HepG2 (cell line): ENCODE measurements at regions not wholly inside any gene's neighbourhood (a gene's known extent, or its start where the extent isn't known, plus 50 kb on each side); places are given as distances from the start of the nearest gene placed in this dataset.

Experiments used
- ATAC-seq: fragments of 200-7000 bp; cut with Tn5 transposase; 3 replicates; pipeline ENCODE4 v1.9.1; 2020; ENCODE audit warnings: mild to moderate bottlenecking, moderate library complexity
- BruUV-seq: library from RNA; stranded (reverse); fragments of 400-500 nt; replicated peaks from 2 replicates; lab custom pipeline; 2021; lab: Mats Ljungman, UMichigan
- CTCF ChIA-PET: fragments of 300-600 bp; formaldehyde crosslinking; extraction: SDS; loops from one replicate; lab custom pipeline; 2021; ENCODE audit warnings: low total read pairs, inconsistent platforms, low intra/inter-chr PET ratio; lab: Yijun Ruan, JAX
- POLR2A ChIA-PET: fragments of 350-600 bp; sonication (Branson Sonifier 250); formaldehyde crosslinking; loops from one replicate; lab custom pipeline; 2020; ENCODE audit warnings: antibody characterized with exemption, inconsistent platforms; lab: Yijun Ruan, JAX
- DNase-seq: peaks from one replicate; pipeline ENCODE4 v3.0.0-alpha.2; 2015; ENCODE audit warnings: low spot score
- FAIRE-seq: peaks from 3 replicates; lab custom pipeline; 2011; peaks lifted over from hg19 to GRCh38; lab: Jason Lieb, UNC
- H2AFZ ChIP-seq: one replicate; pipeline ENCODE4 v1.6.1; 2011; ENCODE audit warnings: low read length, inconsistent platforms
- H3K27ac ChIP-seq: fragments of 300-600 bp; 3 replicates; pipeline ENCODE4 v1.8.0; 2011; ENCODE audit warnings: mixed run types, mild to moderate bottlenecking, mixed read lengths, low read length, inconsistent platforms; ENCODE audit not compliant: insufficient read depth; ENCODE audit errors: extremely low read length
- H3K27me3 ChIP-seq, 2 experiments: fragments of 200-600 bp in 1 of 2; 2 replicates in 1 of 2; 3 replicates in 1 of 2; pipeline versions ENCODE4 v1.6.0 to v1.8.0; 2011; ENCODE audit warnings: low read length in 2 of 2, mild to moderate bottlenecking in 2 of 2, moderate library complexity in 2 of 2, inconsistent platforms in 1 of 2; ENCODE audit not compliant: insufficient read depth in 2 of 2, control insufficient read depth in 1 of 2
- H3K36me3 ChIP-seq, 2 experiments: fragments of 200-600 bp in 1 of 2; replicated peaks in 1 of 2; 2 replicates in 1 of 2; 3 replicates in 1 of 2; pipeline versions ENCODE4 v1.5.1 to v1.8.0; 2011; ENCODE audit warnings: low read length in 2 of 2, inconsistent platforms in 1 of 2; ENCODE audit not compliant: insufficient read depth in 2 of 2, control insufficient read depth in 1 of 2
- H3K4me1 ChIP-seq: 2 replicates; pipeline ENCODE4 v1.5.1; 2012; ENCODE audit warnings: low read length, inconsistent platforms; ENCODE audit not compliant: insufficient read depth
- H3K4me2 ChIP-seq: 2 replicates; pipeline ENCODE4 v1.6.0; 2011; ENCODE audit warnings: low read depth, low read length, inconsistent platforms
- H3K4me3 ChIP-seq, 3 experiments: fragments of 200-600 bp in 1 of 3; sonication (generic), shearing (Covaris generic) in 1 of 3; replicated peaks in 1 of 3; 2 replicates each; pipeline ENCODE4 v1.5.1; 2011 to 2016; ENCODE audit warnings: low read length in 3 of 3, inconsistent platforms in 2 of 3, low read depth in 2 of 3, mild to moderate bottlenecking in 2 of 3, control low read depth in 1 of 3, mixed read lengths in 1 of 3; ENCODE audit not compliant: insufficient read depth in 1 of 3
- H3K79me2 ChIP-seq: one replicate; pipeline ENCODE4 v1.6.1; 2011; ENCODE audit warnings: low read length, inconsistent platforms; ENCODE audit not compliant: insufficient read depth
- H3K9ac ChIP-seq: 2 replicates; pipeline ENCODE4 v1.6.0; 2011; ENCODE audit warnings: mild to moderate bottlenecking, low read depth, low read length, inconsistent platforms; ENCODE audit not compliant: insufficient read depth
- H3K9me3 ChIP-seq: 2 replicates; pipeline ENCODE4 v1.5.1; 2012; ENCODE audit warnings: mild to moderate bottlenecking, low read length
- H4K20me1 ChIP-seq: 2 replicates; pipeline ENCODE4 v1.6.0; 2011; ENCODE audit warnings: inconsistent platforms, mild to moderate bottlenecking, low read length, moderate library complexity; ENCODE audit not compliant: insufficient read depth
- ARNTL ChIP-seq: sonication (generic); formaldehyde crosslinking; IDR thresholded peaks from 2 replicates; pipeline ENCODE4 v1.4.0; 2020; ENCODE audit warnings: mild to moderate bottlenecking, missing genetic modification reagents
- CBX1 ChIP-seq: IDR thresholded peaks from one replicate; pipeline ENCODE4 v1.6.1; 2016; ENCODE audit warnings: antibody characterized with exemption, low read depth
- CSRNP2 ChIP-seq: sonication (generic); formaldehyde crosslinking; conservative IDR thresholded peaks from 2 replicates; pipeline ENCODE4 v1.8.0; 2022; ENCODE audit warnings: low read depth, missing genetic modification reagents
- RBFOX2 ChIP-seq: fragments of 200-400 bp; formaldehyde crosslinking; IDR thresholded peaks from 2 replicates; pipeline ENCODE4 v1.6.1; 2017; ENCODE audit warnings: low read depth, mild to moderate bottlenecking, low read length
- RFX5 ChIP-seq: IDR thresholded peaks from 2 replicates; pipeline ENCODE4 v1.6.1; 2011; ENCODE audit warnings: low read depth, low read length, improper control_type of control experiment
- ZBTB8A ChIP-seq: sonication (generic); formaldehyde crosslinking; IDR thresholded peaks from 2 replicates; pipeline ENCODE4 v1.4.0; 2020; ENCODE audit warnings: mild to moderate bottlenecking, low read depth, missing genetic modification reagents, borderline replicate concordance
- ZNF20 ChIP-seq: sonication (generic); formaldehyde crosslinking; IDR thresholded peaks from 2 replicates; pipeline ENCODE4 v1.4.0; 2020; ENCODE audit warnings: mild to moderate bottlenecking, moderate library complexity, missing genetic modification reagents
- ZNF318 ChIP-seq: sonication (generic); formaldehyde crosslinking; IDR thresholded peaks from 2 replicates; pipeline ENCODE4 v1.4.0; 2020; ENCODE audit warnings: mild to moderate bottlenecking, missing genetic modification reagents
- ZNF333 ChIP-seq: sonication (generic); formaldehyde crosslinking; IDR thresholded peaks from 2 replicates; pipeline ENCODE4 v1.4.0; 2020; ENCODE audit warnings: mild to moderate bottlenecking, missing genetic modification reagents, borderline replicate concordance
- ZNF841 ChIP-seq: sonication (generic); formaldehyde crosslinking; IDR thresholded peaks from 2 replicates; pipeline ENCODE4 v1.8.1; 2023; ENCODE audit warnings: missing genetic modification reagents, borderline replicate concordance
- WGBS: methylation state at CpG from one replicate; pipeline ENCODE4 v1.1.6; 2017; ENCODE audit warnings: low lambda C conversion rate; 5-methylcytosine and 5-hydroxymethylcytosine counted together
- in situ Hi-C: cut with HindIII; loops from 2 replicates; pipeline ENCODE4 v1.10.0; 2017; ENCODE audit warnings: low pct_unique_long_range_greater_than_20kb; ENCODE audit not compliant: extremely low pct_ligation_motif_present
- intact Hi-C: fragments of 100-400 bp; cut with micrococcal nuclease; formaldehyde crosslinking; loops from one replicate; pipeline ENCODE4 v1.10.0; 2022; ENCODE audit not compliant: unreplicated experiment
- TF ChIP-seq, protein P1 (sequence below): fragments of 450-650 bp; IDR thresholded peaks from 2 replicates; pipeline ENCODE4 v1.6.1; 2017; ENCODE audit warnings: mild to moderate bottlenecking

- in situ Hi-C loops (no loop called here), intact Hi-C loops (no loop called here)
- no peaks in the 10 kb centered on the region for H3K27me3 ChIP-seq
- H3K27ac ChIP-seq = no peak overlapping the region
- no peaks in the 10 kb centered on the region for H3K9me3 ChIP-seq
- FAIRE-seq (no peak), ATAC-seq (no peak), DNase-seq (no peak)
- H3K36me3 ChIP-seq = no peaks in the 10 kb centered on the region
- POLR2A ChIA-PET = no interaction called here
- H3K4me1 ChIP-seq = no peaks in the 10 kb centered on the region
- H3K4me2 ChIP-seq = no peak overlapping the region
- no peak overlapping the region for H2AFZ ChIP-seq
- no peaks in the 10 kb centered on the region for H4K20me1 ChIP-seq
- 37% methylated on average over 2 of the region's 2 CpGs for WGBS
- no peaks in the 10 kb centered on the region for H3K79me2 ChIP-seq
- no peak for TF ChIP-seq RFX5
- no peak for TF ChIP-seq ZNF333
- TF ChIP-seq CBX1 = no peak
- no peak for TF ChIP-seq RBFOX2
- TF ChIP-seq, protein P1, sequence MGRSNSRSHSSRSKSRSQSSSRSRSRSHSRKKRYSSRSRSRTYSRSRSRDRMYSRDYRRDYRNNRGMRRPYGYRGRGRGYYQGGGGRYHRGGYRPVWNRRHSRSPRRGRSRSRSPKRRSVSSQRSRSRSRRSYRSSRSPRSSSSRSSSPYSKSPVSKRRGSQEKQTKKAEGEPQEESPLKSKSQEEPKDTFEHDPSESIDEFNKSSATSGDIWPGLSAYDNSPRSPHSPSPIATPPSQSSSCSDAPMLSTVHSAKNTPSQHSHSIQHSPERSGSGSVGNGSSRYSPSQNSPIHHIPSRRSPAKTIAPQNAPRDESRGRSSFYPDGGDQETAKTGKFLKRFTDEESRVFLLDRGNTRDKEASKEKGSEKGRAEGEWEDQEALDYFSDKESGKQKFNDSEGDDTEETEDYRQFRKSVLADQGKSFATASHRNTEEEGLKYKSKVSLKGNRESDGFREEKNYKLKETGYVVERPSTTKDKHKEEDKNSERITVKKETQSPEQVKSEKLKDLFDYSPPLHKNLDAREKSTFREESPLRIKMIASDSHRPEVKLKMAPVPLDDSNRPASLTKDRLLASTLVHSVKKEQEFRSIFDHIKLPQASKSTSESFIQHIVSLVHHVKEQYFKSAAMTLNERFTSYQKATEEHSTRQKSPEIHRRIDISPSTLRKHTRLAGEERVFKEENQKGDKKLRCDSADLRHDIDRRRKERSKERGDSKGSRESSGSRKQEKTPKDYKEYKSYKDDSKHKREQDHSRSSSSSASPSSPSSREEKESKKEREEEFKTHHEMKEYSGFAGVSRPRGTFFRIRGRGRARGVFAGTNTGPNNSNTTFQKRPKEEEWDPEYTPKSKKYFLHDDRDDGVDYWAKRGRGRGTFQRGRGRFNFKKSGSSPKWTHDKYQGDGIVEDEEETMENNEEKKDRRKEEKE = no peak
- TF ChIP-seq ZNF318 (CRISPR knock-in tag) = no peak
- TF ChIP-seq ARNTL (CRISPR knock-in tag) = no peak
- TF ChIP-seq ZNF841 = no peak
- no peak for TF ChIP-seq ZNF20 (CRISPR knock-in tag)
- no peak for TF ChIP-seq CSRNP2 (CRISPR knock-in tag)
- no peak for TF ChIP-seq ZBTB8A (CRISPR knock-in tag)
- no peak overlapping the region for H3K4me3 ChIP-seq
- CTCF ChIA-PET = no interaction called here
- no TSS peak for BruUV-seq
- no peak overlapping the region for H3K9ac ChIP-seq
Measured at GRCh38 chr1:219371471-219371870, 197.8 kb downstream of the LYPLAL1 start.
